22Rv1 (cell line): ENCODE measurements at regions not wholly inside any gene's neighbourhood (a gene's known extent, or its start where the extent isn't known, plus 50 kb on each side); places are given as distances from the start of the nearest gene placed in this dataset.

Source experiments
- ZFX ChIP-seq: fragments of 450-650 bp; IDR thresholded peaks from 2 replicates; pipeline ENCODE4 v1.6.1; 2017; ENCODE audit warnings: antibody characterized with exemption, borderline replicate concordance
- TF ChIP-seq, protein P1 (sequence below): fragments of 450-650 bp; IDR thresholded peaks from 2 replicates; pipeline ENCODE4 v1.5.1; 2017; ENCODE audit warnings: mild to moderate bottlenecking

DNA sequence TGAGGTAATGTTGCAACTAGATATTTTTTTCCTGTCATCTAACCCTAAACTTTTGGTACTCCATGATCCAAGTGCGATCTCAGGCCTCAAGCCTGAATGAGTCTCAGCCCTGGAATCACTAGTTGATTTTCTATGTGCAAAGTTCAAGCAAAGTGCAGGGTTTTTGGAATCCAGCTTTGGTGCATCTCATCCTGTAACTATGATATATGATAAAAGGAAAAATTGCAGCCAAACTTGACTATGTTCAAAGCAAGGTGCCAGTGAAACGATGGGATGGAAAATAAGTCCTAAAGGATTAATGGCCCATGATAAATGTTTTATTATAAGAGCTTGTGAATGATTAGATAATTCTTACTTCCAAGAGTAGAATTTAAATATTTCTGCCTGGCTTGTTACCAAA, 78.9 kb upstream of the NT5C1B start:
- TF ChIP-seq, protein P1, sequence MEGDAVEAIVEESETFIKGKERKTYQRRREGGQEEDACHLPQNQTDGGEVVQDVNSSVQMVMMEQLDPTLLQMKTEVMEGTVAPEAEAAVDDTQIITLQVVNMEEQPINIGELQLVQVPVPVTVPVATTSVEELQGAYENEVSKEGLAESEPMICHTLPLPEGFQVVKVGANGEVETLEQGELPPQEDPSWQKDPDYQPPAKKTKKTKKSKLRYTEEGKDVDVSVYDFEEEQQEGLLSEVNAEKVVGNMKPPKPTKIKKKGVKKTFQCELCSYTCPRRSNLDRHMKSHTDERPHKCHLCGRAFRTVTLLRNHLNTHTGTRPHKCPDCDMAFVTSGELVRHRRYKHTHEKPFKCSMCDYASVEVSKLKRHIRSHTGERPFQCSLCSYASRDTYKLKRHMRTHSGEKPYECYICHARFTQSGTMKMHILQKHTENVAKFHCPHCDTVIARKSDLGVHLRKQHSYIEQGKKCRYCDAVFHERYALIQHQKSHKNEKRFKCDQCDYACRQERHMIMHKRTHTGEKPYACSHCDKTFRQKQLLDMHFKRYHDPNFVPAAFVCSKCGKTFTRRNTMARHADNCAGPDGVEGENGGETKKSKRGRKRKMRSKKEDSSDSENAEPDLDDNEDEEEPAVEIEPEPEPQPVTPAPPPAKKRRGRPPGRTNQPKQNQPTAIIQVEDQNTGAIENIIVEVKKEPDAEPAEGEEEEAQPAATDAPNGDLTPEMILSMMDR, result no peak
- TF ChIP-seq ZFX, result no peak
